Fibroblast of lung (primary cell): ENCODE measurements at regions not wholly inside any gene's neighbourhood (a gene's known extent, or its start where the extent isn't known, plus 50 kb on each side); places are given as distances from the start of the nearest gene placed in this dataset.

Source experiments
- EZH2 ChIP-seq: IDR thresholded peaks from 2 replicates; pipeline ENCODE4 v1.5.1; 2012; ENCODE audit warnings: low read length, control low read depth, mild to moderate bottlenecking; ENCODE audit errors: missing control alignments
- TF ChIP-seq, protein P1 (sequence below), 2 donors: IDR thresholded peaks in 1 of 2; conservative IDR thresholded peaks in 1 of 2; 1 replicate in 1 of 2; 2 replicates in 1 of 2; pipeline ENCODE4 v1.5.1; 2011 to 2012; ENCODE audit warnings: low read length in 2 of 2, control low read depth in 1 of 2, inconsistent platforms in 1 of 2, low read depth in 1 of 2, mild to moderate bottlenecking in 1 of 2

DNA sequence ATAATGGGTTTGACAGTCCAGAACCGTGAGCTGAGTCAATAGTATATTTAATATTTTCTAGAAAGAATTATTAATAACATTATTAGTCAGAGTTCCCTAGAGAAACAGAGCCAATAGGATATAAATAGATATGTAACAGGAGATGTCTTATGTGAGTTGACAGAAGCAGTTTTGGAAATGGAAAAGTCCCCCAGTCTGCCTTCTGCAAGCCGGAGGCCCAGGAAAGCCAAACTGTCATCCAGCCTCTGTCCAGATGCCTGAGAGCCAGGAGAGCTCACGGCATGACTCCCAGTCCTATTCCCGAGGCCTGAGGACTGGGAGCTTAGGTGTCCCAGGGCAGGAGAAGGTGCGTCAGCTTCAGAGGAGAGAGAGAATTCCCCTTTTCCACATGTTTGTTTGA, 286.4 kb upstream of the ADARB2 start:
- TF ChIP-seq, protein P1, sequence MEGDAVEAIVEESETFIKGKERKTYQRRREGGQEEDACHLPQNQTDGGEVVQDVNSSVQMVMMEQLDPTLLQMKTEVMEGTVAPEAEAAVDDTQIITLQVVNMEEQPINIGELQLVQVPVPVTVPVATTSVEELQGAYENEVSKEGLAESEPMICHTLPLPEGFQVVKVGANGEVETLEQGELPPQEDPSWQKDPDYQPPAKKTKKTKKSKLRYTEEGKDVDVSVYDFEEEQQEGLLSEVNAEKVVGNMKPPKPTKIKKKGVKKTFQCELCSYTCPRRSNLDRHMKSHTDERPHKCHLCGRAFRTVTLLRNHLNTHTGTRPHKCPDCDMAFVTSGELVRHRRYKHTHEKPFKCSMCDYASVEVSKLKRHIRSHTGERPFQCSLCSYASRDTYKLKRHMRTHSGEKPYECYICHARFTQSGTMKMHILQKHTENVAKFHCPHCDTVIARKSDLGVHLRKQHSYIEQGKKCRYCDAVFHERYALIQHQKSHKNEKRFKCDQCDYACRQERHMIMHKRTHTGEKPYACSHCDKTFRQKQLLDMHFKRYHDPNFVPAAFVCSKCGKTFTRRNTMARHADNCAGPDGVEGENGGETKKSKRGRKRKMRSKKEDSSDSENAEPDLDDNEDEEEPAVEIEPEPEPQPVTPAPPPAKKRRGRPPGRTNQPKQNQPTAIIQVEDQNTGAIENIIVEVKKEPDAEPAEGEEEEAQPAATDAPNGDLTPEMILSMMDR (conservative IDR thresholded peaks at IDR 0.05 in 1 of 2, IDR thresholded peaks at IDR 0.05 in 1 of 2; ENCODE audit: low read depth in 1 of 2, low read length in 2 of 2): no peak
- no peak for TF ChIP-seq EZH2
